B cell (primary cell): ENCODE measurements at regions not wholly inside any gene's neighbourhood (a gene's known extent, or its start where the extent isn't known, plus 50 kb on each side); places are given as distances from the start of the nearest gene placed in this dataset.

Source experiments
- ATAC-seq: fragments of 200-7000 bp; cut with Tn5 transposase; one replicate; pipeline ENCODE4 v1.10.0; 2021; ENCODE audit warnings: low read depth, mild to moderate bottlenecking, moderate number of reproducible peaks, moderate library complexity
- CTCF ChIA-PET: fragments of 350-600 bp; sonication (Branson Sonifier 250); formaldehyde crosslinking; loops from one replicate; lab custom pipeline; 2021; ENCODE audit warnings: antibody characterized with exemption, inconsistent platforms; lab: Charles Lee
- POLR2A ChIA-PET: fragments of 350-600 bp; sonication (Branson Sonifier 250); formaldehyde crosslinking; loops from one replicate; lab custom pipeline; 2021; ENCODE audit warnings: antibody characterized with exemption; lab: Charles Lee
- DNase-seq: peaks from one replicate; pipeline ENCODE4 v3.0.0; 2013
- H2AFZ ChIP-seq: 2 replicates; pipeline ENCODE4 v1.6.1; 2012; ENCODE audit warnings: mild to moderate bottlenecking, low read depth, low read length; ENCODE audit not compliant: insufficient read depth, poor library complexity, severe bottlenecking
- H3K27ac ChIP-seq, 2 donors: 1 replicate in 1 of 2; 2 replicates in 1 of 2; pipeline ENCODE4 v1.5.1; 2012 to 2013; ENCODE audit warnings: low read length in 2 of 2, mild to moderate bottlenecking in 2 of 2, moderate library complexity in 1 of 2
- H3K27me3 ChIP-seq, 4 experiments: fragments of 200-600 bp in 1 of 4; sonication (generic) in 1 of 4; replicated peaks in 1 of 4; 1 replicate in 2 of 4; 2 replicates in 2 of 4; pipeline versions ENCODE4 v1.6.1 to v1.7.0; 2013 to 2016; ENCODE audit warnings: low read length in 3 of 4, mild to moderate bottlenecking in 2 of 4, mixed read lengths in 1 of 4, moderate library complexity in 1 of 4; ENCODE audit not compliant: insufficient read depth in 4 of 4, control insufficient read depth in 3 of 4; ENCODE audit errors: control extremely low read depth in 1 of 4
- H3K36me3 ChIP-seq, 2 experiments: replicated peaks in 1 of 2; 1 replicate in 1 of 2; 2 replicates in 1 of 2; pipeline versions ENCODE4 v1.6.1 to v1.7.1; 2013; ENCODE audit warnings: low read length in 1 of 2; ENCODE audit not compliant: insufficient read depth in 2 of 2, control insufficient read depth in 1 of 2; ENCODE audit errors: control extremely low read depth in 1 of 2, extremely low read depth in 1 of 2
- H3K4me1 ChIP-seq, 2 donors: fragments of 200-600 bp in 1 of 2; sonication (generic) in 1 of 2; 1 replicate in 1 of 2; 2 replicates in 1 of 2; pipeline versions ENCODE4 v1.5.1 to v1.6.1; 2013 to 2017; ENCODE audit warnings: low read length in 2 of 2; ENCODE audit not compliant: control insufficient read depth in 2 of 2, insufficient read depth in 2 of 2
- H3K4me2 ChIP-seq: replicated peaks from 2 replicates; pipeline ENCODE3; 2012; ENCODE audit warnings: mild to moderate bottlenecking, low read depth, low read length; ENCODE audit not compliant: poor library complexity, severe bottlenecking
- H3K4me3 ChIP-seq, 5 experiments: fragments of 200-600 bp in 1 of 5; sonication (generic) in 1 of 5; 1 replicate in 3 of 5; 2 replicates in 2 of 5; pipeline versions ENCODE4 v1.5.1 to v1.7.0; 2011 to 2016; ENCODE audit warnings: low read length in 4 of 5, mild to moderate bottlenecking in 4 of 5, low read depth in 2 of 5, control low read depth in 1 of 5, moderate library complexity in 1 of 5; ENCODE audit not compliant: insufficient read depth in 1 of 5; ENCODE audit errors: control extremely low read depth in 1 of 5, extremely low read depth in 1 of 5
- H3K79me2 ChIP-seq: fragments of 200-600 bp; sonication (generic); one replicate; pipeline ENCODE4 v1.6.0; 2016; ENCODE audit warnings: low read length; ENCODE audit not compliant: control insufficient read depth, insufficient read depth
- H3K9ac ChIP-seq: fragments of 200-600 bp; sonication (generic); 2 replicates; pipeline ENCODE4 v1.6.1; 2017; ENCODE audit warnings: mild to moderate bottlenecking, low read length, moderate library complexity
- H3K9me3 ChIP-seq, 3 donors: one replicate each; pipeline versions ENCODE4 v1.6.1 to v1.7.1; 2013; ENCODE audit warnings: low read length in 2 of 3; ENCODE audit not compliant: control insufficient read depth in 2 of 3, insufficient read depth in 1 of 3; ENCODE audit errors: control extremely low read depth in 1 of 3
- H4K20me1 ChIP-seq: 2 replicates; pipeline ENCODE4 v1.6.0; 2012; ENCODE audit warnings: mild to moderate bottlenecking, low read length; ENCODE audit not compliant: insufficient read depth, control insufficient read depth, poor library complexity, severe bottlenecking
- H3K27ac Mint-ChIP-seq: one replicate; pipeline ENCODE4 v1.8.0; 2021; ENCODE audit warnings: mixed read lengths
- H3K27me3 Mint-ChIP-seq: one replicate; pipeline ENCODE4 v1.8.0; 2021; ENCODE audit warnings: mixed read lengths
- H3K4me1 Mint-ChIP-seq: one replicate; pipeline ENCODE4 v1.8.0; 2021; ENCODE audit warnings: mixed read lengths
- H3K4me3 Mint-ChIP-seq: one replicate; pipeline ENCODE4 v1.8.0; 2021; ENCODE audit warnings: mixed read lengths
- H3K9me3 Mint-ChIP-seq: one replicate; pipeline ENCODE4 v1.8.0; 2022; ENCODE audit warnings: mixed read lengths; ENCODE audit not compliant: insufficient read depth
- EZH2 ChIP-seq: IDR thresholded peaks from 2 replicates; pipeline ENCODE4 v1.6.1; 2012; ENCODE audit warnings: borderline replicate concordance, low read depth, mild to moderate bottlenecking, moderate library complexity, low read length; ENCODE audit not compliant: insufficient read depth, poor library complexity, severe bottlenecking
- WGBS: methylation state at CpG from one replicate; pipeline ENCODE4 v1.1.5; 2013; ENCODE audit warnings: missing lambda C conversion rate; ENCODE audit not compliant: insufficient coverage; 5-methylcytosine and 5-hydroxymethylcytosine counted together
- intact Hi-C: fragments of 100-400 bp; cut with micrococcal nuclease; formaldehyde crosslinking; loops from one replicate; pipeline ENCODE4 v1.10.0; 2022
- TF ChIP-seq, protein P1 (sequence below): fragments of 200-600 bp; IDR thresholded peaks from one replicate; pipeline ENCODE4 v1.8.0; 2022; ENCODE audit warnings: antibody characterized with exemption, mild to moderate bottlenecking

DNA sequence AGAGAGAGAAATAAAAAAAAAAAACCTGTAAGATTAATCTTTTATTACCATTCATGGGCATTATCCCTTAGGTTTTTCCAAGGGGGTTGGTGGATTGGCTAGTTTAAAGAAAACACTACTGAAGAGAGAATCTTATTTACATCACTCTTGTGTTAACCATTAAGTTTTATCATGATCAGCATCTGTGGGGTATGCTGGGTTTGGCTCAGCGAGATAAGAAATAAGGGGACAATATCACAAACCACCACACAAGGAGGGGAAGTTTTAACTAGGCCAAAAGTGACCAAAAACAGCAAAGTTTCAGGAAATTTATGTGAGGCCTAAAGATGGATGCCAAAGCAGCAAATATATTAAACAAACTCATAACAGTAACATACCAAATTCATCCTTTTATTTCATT, 548.6 kb downstream of the SLC16A7 start:
- ATAC-seq: no peak
- Histone ChIP-seq H3K4me3 (no peak overlapping the region), H3K27me3 (no peaks in the 10 kb centered on the region), H3K9ac (no peak overlapping the region), H3K9me3 (peaks cover 0 to 2% (median 0%) of the 10 kb centered on the region in 3 donors), H3K27ac (no peak overlapping the region), H3K4me1 (no peaks in the 10 kb centered on the region), H2AFZ (no peak overlapping the region), H3K36me3 (no peaks in the 10 kb centered on the region), H4K20me1 (no peaks in the 10 kb centered on the region), H3K79me2 (no peaks in the 10 kb centered on the region), H3K4me2 (no peak overlapping the region)
- no peaks in the 10 kb centered on the region for H3K4me1 Mint-ChIP-seq
- TF ChIP-seq, protein P1, sequence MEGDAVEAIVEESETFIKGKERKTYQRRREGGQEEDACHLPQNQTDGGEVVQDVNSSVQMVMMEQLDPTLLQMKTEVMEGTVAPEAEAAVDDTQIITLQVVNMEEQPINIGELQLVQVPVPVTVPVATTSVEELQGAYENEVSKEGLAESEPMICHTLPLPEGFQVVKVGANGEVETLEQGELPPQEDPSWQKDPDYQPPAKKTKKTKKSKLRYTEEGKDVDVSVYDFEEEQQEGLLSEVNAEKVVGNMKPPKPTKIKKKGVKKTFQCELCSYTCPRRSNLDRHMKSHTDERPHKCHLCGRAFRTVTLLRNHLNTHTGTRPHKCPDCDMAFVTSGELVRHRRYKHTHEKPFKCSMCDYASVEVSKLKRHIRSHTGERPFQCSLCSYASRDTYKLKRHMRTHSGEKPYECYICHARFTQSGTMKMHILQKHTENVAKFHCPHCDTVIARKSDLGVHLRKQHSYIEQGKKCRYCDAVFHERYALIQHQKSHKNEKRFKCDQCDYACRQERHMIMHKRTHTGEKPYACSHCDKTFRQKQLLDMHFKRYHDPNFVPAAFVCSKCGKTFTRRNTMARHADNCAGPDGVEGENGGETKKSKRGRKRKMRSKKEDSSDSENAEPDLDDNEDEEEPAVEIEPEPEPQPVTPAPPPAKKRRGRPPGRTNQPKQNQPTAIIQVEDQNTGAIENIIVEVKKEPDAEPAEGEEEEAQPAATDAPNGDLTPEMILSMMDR: no peak
- no peak for TF ChIP-seq EZH2
- H3K27ac Mint-ChIP-seq: no peak overlapping the region
- POLR2A ChIA-PET: no interaction called here
- no peaks in the 10 kb centered on the region for H3K9me3 Mint-ChIP-seq
- H3K27me3 Mint-ChIP-seq: no peaks in the 10 kb centered on the region
- no CpG with 5 or more reads among the region's 1 CpG for WGBS
- intact Hi-C loops: no loop called here
- CTCF ChIA-PET: no interaction called here
- no peak for DNase-seq
- no peak overlapping the region for H3K4me3 Mint-ChIP-seq

DNA sequence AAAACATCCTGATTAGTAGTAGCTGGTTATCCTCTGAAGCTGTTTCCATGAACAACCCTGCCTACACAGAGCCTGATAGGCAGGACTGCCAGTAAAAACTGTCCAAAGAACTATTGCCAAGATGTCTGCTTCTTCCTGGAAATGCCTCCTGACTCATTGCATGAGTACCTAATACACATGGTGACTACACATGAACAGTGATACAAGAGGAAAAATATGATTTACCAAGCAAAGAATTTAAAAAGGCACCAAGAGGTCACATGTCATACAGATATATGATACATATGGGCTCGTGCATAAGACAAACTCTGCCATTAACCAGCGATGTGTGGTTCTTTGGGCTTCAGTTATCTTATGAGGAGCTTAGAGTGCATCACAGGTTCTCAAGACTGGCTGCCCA, 552.3 kb downstream of the SLC16A7 start:
- no peak for TF ChIP-seq EZH2
- TF ChIP-seq, protein P1: no peak
- peaks cover 0 to 2% (median 0%) of the 10 kb centered on the region in 3 donors for H3K9me3 ChIP-seq
- WGBS: no CpG with 5 or more reads among the region's 2 CpGs
- H3K27ac ChIP-seq: no peak overlapping the region
- Mint-ChIP-seq H3K4me3 (no peak overlapping the region), H3K9me3 (no peaks in the 10 kb centered on the region), H3K27ac (no peak overlapping the region), H3K4me1 (no peaks in the 10 kb centered on the region), H3K27me3 (no peaks in the 10 kb centered on the region)
- no peak overlapping the region for H2AFZ ChIP-seq
- H4K20me1 ChIP-seq: no peaks in the 10 kb centered on the region
- intact Hi-C loops: no loop called here
- H3K36me3 ChIP-seq: no peaks in the 10 kb centered on the region
- no peak overlapping the region for H3K4me2 ChIP-seq
- H3K9ac ChIP-seq: no peak overlapping the region
- no peak for ATAC-seq
- CTCF ChIA-PET: no interaction called here
- DNase-seq: no peak
- no peaks in the 10 kb centered on the region for H3K79me2 ChIP-seq
- POLR2A ChIA-PET: no interaction called here
- no peaks in the 10 kb centered on the region for H3K27me3 ChIP-seq
- no peaks in the 10 kb centered on the region for H3K4me1 ChIP-seq
- no peak overlapping the region for H3K4me3 ChIP-seq
